ENCODE measurements at regions not wholly inside any gene's neighbourhood (a gene's known extent, or its start where the extent isn't known, plus 50 kb on each side); places are given as distances from the start of the nearest gene placed in this dataset.

DNA sequence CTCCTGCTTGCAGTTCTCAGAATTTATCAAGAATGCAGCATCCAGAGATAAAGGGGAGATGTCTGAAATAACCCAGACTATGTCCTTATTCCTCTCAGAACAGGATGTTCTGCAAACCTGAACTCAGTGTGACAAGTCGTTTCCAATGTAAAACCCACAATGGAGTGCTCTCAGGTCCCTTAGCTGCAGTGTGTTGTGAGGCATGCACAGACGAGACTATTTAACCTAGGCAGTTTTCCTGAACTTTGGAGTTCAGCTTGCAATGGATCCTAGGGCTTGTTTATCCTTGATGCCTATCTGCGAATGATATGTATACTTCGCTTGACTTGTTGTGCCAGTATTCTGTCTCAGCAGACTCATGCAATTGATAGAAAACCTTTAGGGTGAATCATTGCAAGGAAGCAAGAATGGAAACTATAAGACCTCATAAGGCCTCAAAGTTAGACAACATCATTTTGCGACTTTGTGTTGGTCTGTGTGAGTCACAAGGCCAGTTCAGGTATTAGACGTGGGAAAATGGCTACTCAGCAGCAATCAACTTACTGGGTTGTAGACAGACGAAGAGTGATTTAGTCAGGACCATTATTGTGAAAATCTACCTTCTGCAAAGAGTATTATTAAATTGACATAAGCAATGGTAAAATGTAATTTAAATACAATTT, 2439.9 kb upstream of the PCDH20 start:
- TF ChIP-seq TP53 (CRISPR knock-in tag; IDR thresholded peaks at IDR 0.05) (no peak), ESRRA (CRISPR knock-in tag; IDR thresholded peaks at IDR 0.05; ENCODE audit: borderline replicate concordance) (no peak)
- TF ChIP-seq, protein P1, sequence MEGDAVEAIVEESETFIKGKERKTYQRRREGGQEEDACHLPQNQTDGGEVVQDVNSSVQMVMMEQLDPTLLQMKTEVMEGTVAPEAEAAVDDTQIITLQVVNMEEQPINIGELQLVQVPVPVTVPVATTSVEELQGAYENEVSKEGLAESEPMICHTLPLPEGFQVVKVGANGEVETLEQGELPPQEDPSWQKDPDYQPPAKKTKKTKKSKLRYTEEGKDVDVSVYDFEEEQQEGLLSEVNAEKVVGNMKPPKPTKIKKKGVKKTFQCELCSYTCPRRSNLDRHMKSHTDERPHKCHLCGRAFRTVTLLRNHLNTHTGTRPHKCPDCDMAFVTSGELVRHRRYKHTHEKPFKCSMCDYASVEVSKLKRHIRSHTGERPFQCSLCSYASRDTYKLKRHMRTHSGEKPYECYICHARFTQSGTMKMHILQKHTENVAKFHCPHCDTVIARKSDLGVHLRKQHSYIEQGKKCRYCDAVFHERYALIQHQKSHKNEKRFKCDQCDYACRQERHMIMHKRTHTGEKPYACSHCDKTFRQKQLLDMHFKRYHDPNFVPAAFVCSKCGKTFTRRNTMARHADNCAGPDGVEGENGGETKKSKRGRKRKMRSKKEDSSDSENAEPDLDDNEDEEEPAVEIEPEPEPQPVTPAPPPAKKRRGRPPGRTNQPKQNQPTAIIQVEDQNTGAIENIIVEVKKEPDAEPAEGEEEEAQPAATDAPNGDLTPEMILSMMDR (IDR thresholded peaks at IDR 0.05), result no peak
- TF ChIP-seq, protein P2, sequence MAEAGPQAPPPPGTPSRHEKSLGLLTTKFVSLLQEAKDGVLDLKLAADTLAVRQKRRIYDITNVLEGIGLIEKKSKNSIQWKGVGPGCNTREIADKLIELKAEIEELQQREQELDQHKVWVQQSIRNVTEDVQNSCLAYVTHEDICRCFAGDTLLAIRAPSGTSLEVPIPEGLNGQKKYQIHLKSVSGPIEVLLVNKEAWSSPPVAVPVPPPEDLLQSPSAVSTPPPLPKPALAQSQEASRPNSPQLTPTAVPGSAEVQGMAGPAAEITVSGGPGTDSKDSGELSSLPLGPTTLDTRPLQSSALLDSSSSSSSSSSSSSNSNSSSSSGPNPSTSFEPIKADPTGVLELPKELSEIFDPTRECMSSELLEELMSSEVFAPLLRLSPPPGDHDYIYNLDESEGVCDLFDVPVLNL (CRISPR knock-in tag; IDR thresholded peaks at IDR 0.05; ENCODE audit: borderline replicate concordance, low read depth), result no peak
- TF ChIP-seq, protein P3, sequence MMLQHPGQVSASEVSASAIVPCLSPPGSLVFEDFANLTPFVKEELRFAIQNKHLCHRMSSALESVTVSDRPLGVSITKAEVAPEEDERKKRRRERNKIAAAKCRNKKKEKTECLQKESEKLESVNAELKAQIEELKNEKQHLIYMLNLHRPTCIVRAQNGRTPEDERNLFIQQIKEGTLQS (CRISPR knock-in tag; conservative IDR thresholded peaks at IDR 0.05), result no peak
- TF ChIP-seq, protein P4, sequence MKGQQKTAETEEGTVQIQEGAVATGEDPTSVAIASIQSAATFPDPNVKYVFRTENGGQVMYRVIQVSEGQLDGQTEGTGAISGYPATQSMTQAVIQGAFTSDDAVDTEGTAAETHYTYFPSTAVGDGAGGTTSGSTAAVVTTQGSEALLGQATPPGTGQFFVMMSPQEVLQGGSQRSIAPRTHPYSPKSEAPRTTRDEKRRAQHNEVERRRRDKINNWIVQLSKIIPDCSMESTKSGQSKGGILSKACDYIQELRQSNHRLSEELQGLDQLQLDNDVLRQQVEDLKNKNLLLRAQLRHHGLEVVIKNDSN (CRISPR knock-in tag; IDR thresholded peaks at IDR 0.05), result no peak
- TF ChIP-seq, protein P5, sequence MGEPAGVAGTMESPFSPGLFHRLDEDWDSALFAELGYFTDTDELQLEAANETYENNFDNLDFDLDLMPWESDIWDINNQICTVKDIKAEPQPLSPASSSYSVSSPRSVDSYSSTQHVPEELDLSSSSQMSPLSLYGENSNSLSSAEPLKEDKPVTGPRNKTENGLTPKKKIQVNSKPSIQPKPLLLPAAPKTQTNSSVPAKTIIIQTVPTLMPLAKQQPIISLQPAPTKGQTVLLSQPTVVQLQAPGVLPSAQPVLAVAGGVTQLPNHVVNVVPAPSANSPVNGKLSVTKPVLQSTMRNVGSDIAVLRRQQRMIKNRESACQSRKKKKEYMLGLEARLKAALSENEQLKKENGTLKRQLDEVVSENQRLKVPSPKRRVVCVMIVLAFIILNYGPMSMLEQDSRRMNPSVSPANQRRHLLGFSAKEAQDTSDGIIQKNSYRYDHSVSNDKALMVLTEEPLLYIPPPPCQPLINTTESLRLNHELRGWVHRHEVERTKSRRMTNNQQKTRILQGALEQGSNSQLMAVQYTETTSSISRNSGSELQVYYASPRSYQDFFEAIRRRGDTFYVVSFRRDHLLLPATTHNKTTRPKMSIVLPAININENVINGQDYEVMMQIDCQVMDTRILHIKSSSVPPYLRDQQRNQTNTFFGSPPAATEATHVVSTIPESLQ (CRISPR knock-in tag; IDR thresholded peaks at IDR 0.05), result no peak
